Raji (cell line): ENCODE measurements at regions not wholly inside any gene's neighbourhood (a gene's known extent, or its start where the extent isn't known, plus 50 kb on each side); places are given as distances from the start of the nearest gene placed in this dataset.

Source experiments
- POLR2A ChIP-seq: IDR thresholded peaks from 2 replicates; pipeline ENCODE4 v1.6.1; 2011; ENCODE audit warnings: low read depth, low read length, control low read depth; ENCODE audit not compliant: insufficient read depth

DNA sequence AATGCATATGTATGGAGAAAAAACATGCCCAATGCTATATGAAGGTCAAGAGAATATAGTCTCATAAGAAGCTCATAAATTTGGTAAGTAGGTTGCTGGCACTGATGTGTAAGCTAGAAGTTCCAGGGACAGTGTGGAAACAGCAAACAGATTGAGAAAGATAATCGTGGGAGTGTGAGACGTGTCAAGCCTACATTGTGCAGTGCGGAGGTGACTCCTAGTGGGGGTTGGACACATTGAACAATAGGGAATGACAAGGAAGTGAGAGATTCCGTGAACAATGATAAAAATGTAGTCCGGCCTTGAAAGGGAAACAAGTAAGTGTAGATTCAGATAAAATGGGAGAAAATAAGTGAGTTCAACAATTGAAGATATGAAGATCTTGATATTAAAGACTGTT is 788.4 kb upstream of the PRMT6 start:
- no peak for TF ChIP-seq POLR2A

DNA sequence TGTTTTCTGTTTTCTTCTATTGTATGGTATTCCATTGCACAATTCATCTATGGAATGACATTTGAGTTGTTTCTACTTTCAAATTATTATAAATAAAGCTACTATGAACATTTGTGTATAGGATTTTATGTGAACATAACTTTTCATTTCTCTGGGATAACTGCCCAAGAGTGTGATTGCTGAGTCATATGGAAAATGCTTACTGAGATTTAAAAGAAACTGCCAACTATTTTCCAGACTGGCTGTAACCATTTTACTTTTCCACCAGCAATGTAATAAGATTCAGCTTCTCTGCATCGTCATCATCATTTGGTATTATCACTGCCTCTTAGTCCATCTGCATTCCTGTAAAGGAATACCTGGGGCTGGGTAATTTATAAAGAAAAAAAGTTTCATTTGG is 779.6 kb upstream of the PRMT6 start:
- TF ChIP-seq POLR2A: no peak

DNA sequence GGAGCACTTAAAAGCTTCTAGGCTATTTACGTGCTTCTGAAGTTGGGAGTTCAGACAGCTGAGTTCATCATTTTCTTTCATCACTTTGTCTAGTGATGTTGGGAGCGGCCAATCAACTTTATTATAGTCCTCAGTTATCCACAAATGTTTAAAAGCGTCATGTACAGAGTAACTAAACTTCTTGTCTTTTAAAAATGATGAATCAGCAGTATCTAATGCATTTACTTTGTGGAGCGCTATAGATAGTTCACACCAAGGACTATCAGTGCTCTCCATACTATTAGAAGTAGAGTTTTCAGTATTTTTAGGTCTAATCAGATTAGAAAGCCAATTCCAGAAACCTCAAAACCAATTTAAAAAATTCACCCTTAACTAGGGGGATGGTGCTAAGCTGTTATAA is 778.7 kb upstream of the PRMT6 start:
- no peak for TF ChIP-seq POLR2A

DNA sequence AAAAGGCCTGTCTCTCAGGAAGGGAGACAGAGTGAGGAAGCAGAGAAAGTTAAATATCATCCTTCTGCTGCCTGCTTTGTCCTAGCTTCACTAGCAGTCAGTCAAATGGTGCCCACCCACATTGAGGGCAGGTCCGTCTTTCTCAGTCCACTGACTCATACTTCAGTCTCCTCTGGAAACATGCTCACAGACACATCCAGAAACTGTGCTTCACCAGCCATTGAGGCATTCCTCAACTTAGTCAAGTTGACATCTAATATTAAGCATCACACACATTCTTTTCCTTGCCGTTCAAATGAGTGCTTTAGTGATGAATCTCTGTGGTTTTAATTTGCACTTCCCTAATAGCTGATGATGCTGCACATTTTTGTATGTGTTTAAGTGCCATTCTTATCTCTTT is 777.8 kb upstream of the PRMT6 start:
- no peak for TF ChIP-seq POLR2A

DNA sequence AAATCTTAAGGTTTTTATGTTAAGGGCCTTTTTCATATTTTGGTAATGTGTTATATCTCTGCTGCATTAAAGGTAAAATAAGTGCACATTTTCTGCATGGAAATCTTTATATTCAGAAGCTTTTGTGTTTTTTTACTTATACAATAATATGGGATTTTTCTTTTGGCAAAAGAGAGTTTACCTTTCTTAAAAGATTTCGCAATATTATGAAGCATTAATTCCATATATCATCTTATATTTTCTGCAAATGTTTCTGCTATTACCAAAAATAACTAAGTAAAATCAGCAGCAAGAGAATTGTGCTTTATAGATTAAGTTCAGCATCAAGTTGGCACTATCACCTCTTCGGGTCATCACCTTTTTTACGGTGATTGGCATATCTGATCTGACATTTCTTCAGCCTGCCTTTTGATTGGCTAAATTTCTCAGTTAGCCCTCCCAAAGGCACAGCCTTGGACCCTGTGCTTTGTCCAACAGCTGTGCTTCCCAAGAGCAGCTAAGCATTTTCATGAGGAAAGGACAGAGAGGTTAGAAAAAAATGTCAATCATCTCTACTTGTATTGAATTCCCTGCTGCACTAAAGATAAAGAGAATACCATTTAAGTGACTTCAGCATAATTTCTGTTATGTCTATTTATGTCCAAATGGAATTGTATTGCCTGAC is 767.1 kb upstream of the PRMT6 start:
- TF ChIP-seq POLR2A: no peak

GRCh38 chr1:106290805-106291501 is 765.5 kb upstream of the PRMT6 start:
- TF ChIP-seq POLR2A: no peak

- TF ChIP-seq POLR2A: no peak
These were observed 764.3 kb upstream of the PRMT6 start for GRCh38 chr1:106292130-106292529.

DNA sequence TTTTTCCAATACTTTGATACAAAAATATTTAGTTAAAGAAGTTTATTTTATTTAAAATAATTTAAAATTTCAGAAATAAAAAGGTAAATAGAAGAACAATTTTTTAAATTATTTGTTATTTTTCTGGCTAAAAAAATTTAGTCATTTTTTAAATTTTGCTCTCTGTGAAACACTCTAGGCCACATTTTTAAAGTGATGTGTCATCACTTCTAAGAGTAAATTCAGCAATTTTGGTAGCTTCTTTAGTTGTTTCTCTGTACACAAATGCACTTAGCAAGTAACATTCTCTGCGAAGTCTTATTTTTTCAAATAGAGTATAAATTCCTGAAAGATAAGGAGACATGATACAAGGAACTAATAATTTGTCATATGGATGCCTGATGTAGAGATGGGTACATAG is 760.0 kb upstream of the PRMT6 start:
- no peak for TF ChIP-seq POLR2A

GRCh38 chr1:106304106-106304505 is 752.4 kb upstream of the PRMT6 start:
- TF ChIP-seq POLR2A: no peak

DNA sequence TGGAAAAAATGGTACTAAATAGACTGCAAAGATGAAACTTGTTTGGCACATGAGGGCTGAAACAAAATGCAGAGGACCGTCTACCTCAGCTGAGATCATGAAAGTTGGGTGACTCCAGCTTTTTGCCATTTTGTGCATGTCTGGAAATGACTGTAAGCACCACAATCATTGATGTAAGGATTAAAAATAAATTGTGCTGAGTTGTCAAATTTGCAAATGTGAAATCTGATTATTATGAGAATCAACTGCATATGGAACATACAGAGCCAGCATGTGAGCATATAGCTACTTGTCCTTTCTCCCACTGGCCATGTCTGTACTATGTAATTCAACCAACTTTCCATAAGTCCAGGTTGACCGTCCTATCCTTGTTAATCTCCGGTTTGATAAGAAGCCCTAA is 736.9 kb upstream of the PRMT6 start:
- TF ChIP-seq POLR2A: no peak

DNA sequence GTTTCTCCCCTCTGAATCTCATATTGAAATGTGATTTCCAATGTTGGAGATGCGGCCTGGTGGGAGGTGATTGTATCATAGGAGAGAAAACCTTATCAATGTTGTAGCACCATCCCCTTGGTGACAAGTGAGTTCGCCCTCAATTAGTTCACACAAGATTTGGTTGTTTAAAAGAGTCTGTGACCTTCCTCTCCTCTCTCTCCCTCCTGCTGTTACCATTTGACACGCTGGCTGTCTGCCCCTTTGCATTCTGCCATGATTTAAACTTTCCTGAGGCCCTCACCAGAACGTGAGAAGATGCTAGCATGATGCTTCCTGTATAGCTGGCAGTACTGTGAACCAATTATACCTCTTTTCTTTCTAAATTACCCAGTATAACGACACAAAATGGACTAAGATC is 730.9 kb upstream of the PRMT6 start:
- no peak for TF ChIP-seq POLR2A

DNA sequence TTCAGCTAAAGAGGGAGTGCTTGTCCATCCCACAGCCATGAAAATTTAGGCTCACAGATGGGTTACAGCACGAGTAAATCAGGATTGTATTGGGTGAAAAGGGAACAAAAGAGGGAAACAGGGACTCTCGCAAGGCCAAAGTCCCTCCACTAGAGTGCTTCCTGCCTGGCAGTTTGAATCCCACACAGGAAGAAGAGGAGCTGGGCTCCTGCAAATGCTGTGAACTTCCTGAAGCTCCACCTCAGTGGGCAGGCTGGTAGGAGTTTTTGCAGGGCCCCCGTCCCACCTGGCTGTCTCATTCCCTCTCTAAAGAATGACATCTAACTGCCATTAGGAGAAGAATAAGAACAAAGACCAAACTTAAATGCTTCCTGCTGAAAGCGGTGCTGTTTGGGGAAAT is 712.0 kb upstream of the PRMT6 start:
- no peak for TF ChIP-seq POLR2A

GRCh38 chr1:106360252-106360651 is 696.2 kb upstream of the PRMT6 start:
- TF ChIP-seq POLR2A: no peak

- TF ChIP-seq POLR2A: no peak
These were observed 689.7 kb upstream of the PRMT6 start for GRCh38 chr1:106366627-106367319.

- no peak for TF ChIP-seq POLR2A
These were observed 678.2 kb upstream of the PRMT6 start for GRCh38 chr1:106378261-106378660.

- no peak for TF ChIP-seq POLR2A
These were observed 675.7 kb upstream of the PRMT6 start for GRCh38 chr1:106380772-106381171.

GRCh38 chr1:106393046-106393445 is 663.4 kb upstream of the PRMT6 start:
- TF ChIP-seq POLR2A: no peak

DNA sequence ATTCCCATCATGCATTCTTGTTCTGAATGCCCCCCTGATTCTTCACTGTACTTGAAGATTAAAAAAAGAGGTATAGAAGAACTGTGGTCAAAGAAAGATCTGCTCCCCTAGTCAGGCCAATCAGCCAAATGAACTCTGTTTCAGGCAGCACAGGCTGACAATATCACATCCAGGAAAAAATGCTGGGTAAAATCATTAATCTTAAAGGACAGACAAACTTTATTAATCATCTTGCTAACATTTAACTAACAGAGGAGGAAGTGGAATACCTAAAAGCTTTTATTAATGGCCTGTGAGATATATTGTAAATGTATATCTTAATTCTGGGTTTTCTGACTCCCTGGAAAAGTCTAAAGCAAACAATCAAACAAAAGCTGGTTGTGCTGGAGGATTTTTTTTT is 660.5 kb upstream of the PRMT6 start:
- TF ChIP-seq POLR2A: no peak
